Mesenchymal stem cell (in vitro differentiated cells and primary cell): ENCODE measurements at regions not wholly inside any gene's neighbourhood (a gene's known extent, or its start where the extent isn't known, plus 50 kb on each side); places are given as distances from the start of the nearest gene placed in this dataset.

Experiments
- DNase-seq: peaks from one replicate; pipeline ENCODE4 v3.0.0-alpha.2; 2013
- H2AFZ ChIP-seq: one replicate; pipeline ENCODE4 v1.6.1; 2013; ENCODE audit warnings: low read depth, mild to moderate bottlenecking, control low read depth, inconsistent platforms, low read length, moderate library complexity
- H2AK5ac ChIP-seq: 2 replicates; pipeline ENCODE4 v1.6.1; 2013; ENCODE audit warnings: low read length, moderate library complexity, mild to moderate bottlenecking, inconsistent platforms; ENCODE audit not compliant: severe bottlenecking
- H2BK120ac ChIP-seq: one replicate; pipeline ENCODE4 v1.6.1; 2013; ENCODE audit warnings: low read depth, mild to moderate bottlenecking, inconsistent platforms, low read length, moderate library complexity
- H2BK12ac ChIP-seq, 2 experiments: one replicate each; pipeline ENCODE4 v1.6.1; 2013; ENCODE audit warnings: inconsistent platforms in 2 of 2, low read length in 2 of 2, mild to moderate bottlenecking in 2 of 2, moderate library complexity in 2 of 2, control low read depth in 1 of 2
- H2BK15ac ChIP-seq: one replicate; pipeline ENCODE4 v1.6.1; 2013; ENCODE audit warnings: mild to moderate bottlenecking, low read depth, inconsistent platforms; ENCODE audit not compliant: poor library complexity, severe bottlenecking
- H2BK5ac ChIP-seq: 2 replicates; pipeline ENCODE4 v1.6.1; 2013; ENCODE audit warnings: low read depth, mild to moderate bottlenecking, low read length, control low read depth, inconsistent platforms; ENCODE audit not compliant: poor library complexity, severe bottlenecking
- H3K14ac ChIP-seq, 2 experiments: one replicate each; pipeline ENCODE4 v1.6.1; 2013; ENCODE audit warnings: inconsistent platforms in 2 of 2, low read length in 2 of 2, control low read depth in 1 of 2, mild to moderate bottlenecking in 1 of 2, moderate library complexity in 1 of 2
- H3K18ac ChIP-seq, 2 experiments: one replicate each; pipeline ENCODE4 v1.6.1; 2013; ENCODE audit warnings: inconsistent platforms in 2 of 2, low read length in 2 of 2, control low read depth in 1 of 2, low read depth in 1 of 2, mild to moderate bottlenecking in 1 of 2
- H3K23ac ChIP-seq, 2 experiments: one replicate each; pipeline ENCODE4 v1.6.1; 2013; ENCODE audit warnings: inconsistent platforms in 2 of 2, low read length in 2 of 2, mild to moderate bottlenecking in 2 of 2, moderate library complexity in 2 of 2, control low read depth in 1 of 2
- H3K27ac ChIP-seq: 2 replicates; pipeline ENCODE4 v1.5.1; 2013; ENCODE audit warnings: mild to moderate bottlenecking, moderate library complexity, low read length, control low read depth, inconsistent platforms; ENCODE audit not compliant: poor library complexity, severe bottlenecking
- H3K27me3 ChIP-seq, 2 experiments: 2 replicates each; pipeline versions ENCODE4 v1.6.1 to v1.7.0; 2013; ENCODE audit warnings: low read length in 2 of 2, mild to moderate bottlenecking in 2 of 2, moderate library complexity in 2 of 2, control low read depth in 1 of 2, inconsistent platforms in 1 of 2; ENCODE audit not compliant: control insufficient read depth in 1 of 2, insufficient read depth in 1 of 2
- H3K36me3 ChIP-seq, 2 experiments: 2 replicates each; pipeline versions ENCODE4 v1.6.1 to v1.7.0; 2013; ENCODE audit warnings: low read length in 2 of 2, control low read depth in 1 of 2, inconsistent platforms in 1 of 2, low read depth in 1 of 2, mild to moderate bottlenecking in 1 of 2; ENCODE audit not compliant: insufficient read depth in 2 of 2, control insufficient read depth in 1 of 2
- H3K4ac ChIP-seq, 2 experiments: one replicate each; pipeline ENCODE4 v1.6.1; 2013; ENCODE audit warnings: inconsistent platforms in 2 of 2, low read length in 2 of 2, mild to moderate bottlenecking in 2 of 2, moderate library complexity in 2 of 2, control low read depth in 1 of 2, low read depth in 1 of 2
- H3K4me1 ChIP-seq: 2 replicates; pipeline ENCODE4 v1.6.1; 2013; ENCODE audit warnings: low read depth, low read length, control low read depth; ENCODE audit not compliant: control insufficient read depth, insufficient read depth
- H3K4me2 ChIP-seq: 2 replicates; pipeline ENCODE4 v1.6.1; 2013; ENCODE audit warnings: low read length, mild to moderate bottlenecking, inconsistent platforms; ENCODE audit not compliant: poor library complexity, severe bottlenecking
- H3K4me3 ChIP-seq, 2 experiments: 2 replicates each; pipeline versions ENCODE4 v1.5.1 to v1.7.0; 2013; ENCODE audit warnings: low read length in 2 of 2, mild to moderate bottlenecking in 2 of 2, control low read depth in 1 of 2, low read depth in 1 of 2; ENCODE audit not compliant: insufficient read depth in 1 of 2
- H3K79me1 ChIP-seq: replicated peaks from 2 replicates; pipeline ENCODE4 v1.6.1; 2013; ENCODE audit warnings: mild to moderate bottlenecking, control low read depth, low read length, inconsistent platforms; ENCODE audit not compliant: poor library complexity, severe bottlenecking
- H3K9ac ChIP-seq: 2 replicates; pipeline ENCODE4 v1.7.0; 2013; ENCODE audit warnings: mild to moderate bottlenecking, low read length, moderate library complexity
- H3K9me3 ChIP-seq: 2 replicates; pipeline ENCODE4 v1.7.0; 2013; ENCODE audit warnings: mild to moderate bottlenecking, low read length; ENCODE audit not compliant: control insufficient read depth
- H4K8ac ChIP-seq: one replicate; pipeline ENCODE4 v1.6.1; 2013; ENCODE audit warnings: inconsistent platforms, mild to moderate bottlenecking, low read length, moderate library complexity
- H4K91ac ChIP-seq: one replicate; pipeline ENCODE4 v1.6.1; 2013; ENCODE audit warnings: mild to moderate bottlenecking, low read length, inconsistent platforms
- WGBS: methylation state at CpG from one replicate; pipeline ENCODE4 v1.1.7; 2013; ENCODE audit warnings: mixed read lengths; 5-methylcytosine and 5-hydroxymethylcytosine counted together

- H4K91ac ChIP-seq: peak overlapping the region; percentile 60
- 0% methylated on average over 7 of the region's 8 CpGs for WGBS
Measured at GRCh38 chr14:73785336-73785833, 66.2 kb upstream of the PTGR2 start.

GRCh38 chr14:73784988-73785313 is 66.7 kb upstream of the PTGR2 start:
- peak overlapping the region; percentile 97 for H3K18ac ChIP-seq
- WGBS: 63% methylated on average over 4 of the region's 4 CpGs

More at GRCh38 chr14:73785336-73785833, 66.2 kb upstream of the PTGR2 start:
- no peak overlapping the region for H2BK15ac ChIP-seq
- H3K4me1 ChIP-seq: peaks cover 35% of the 10 kb centered on the region
- H3K9ac ChIP-seq: peak overlapping the region; percentile 96
- H2BK5ac ChIP-seq: no peak overlapping the region
- no peaks in the 10 kb centered on the region for H3K27me3 ChIP-seq
- DNase-seq: peak; percentile 97
- H3K4me2 ChIP-seq: peak overlapping the region; percentile 89
- H3K9me3 ChIP-seq: no peaks in the 10 kb centered on the region
- peak overlapping the region; percentile 2 for H4K8ac ChIP-seq
- peak overlapping the region; percentile 37 for H2AK5ac ChIP-seq
- peak overlapping the region in 1 of 2 experiments; percentile 13 for H3K14ac ChIP-seq
- H3K4me3 ChIP-seq: peak overlapping the region in 1 of 2 experiments; percentile 80
- H3K18ac ChIP-seq: peak overlapping the region; percentile 92 to 97
- peak overlapping the region; percentile 97 for H3K27ac ChIP-seq
- no peak overlapping the region for H2AFZ ChIP-seq
- peak overlapping the region in 1 of 2 experiments; percentile 34 for H3K4ac ChIP-seq
- H3K36me3 ChIP-seq: no peaks in the 10 kb centered on the region
- no peak overlapping the region for H3K23ac ChIP-seq
- H2BK120ac ChIP-seq: peak overlapping the region; percentile 68
- H2BK12ac ChIP-seq: peak overlapping the region in 1 of 2 experiments; percentile 8
- H3K79me1 ChIP-seq: peaks cover 3% of the 10 kb centered on the region

GRCh38 chr14:73784181-73784987 is 67.2 kb upstream of the PTGR2 start:
- peak overlapping the region; percentile 68 for H2BK120ac ChIP-seq
- H3K4me3 ChIP-seq: peak overlapping the region in 1 of 2 experiments; percentile 80
- WGBS: 58% methylated on average over 8 of the region's 8 CpGs
- no peak overlapping the region for H2BK5ac ChIP-seq
- H3K4me2 ChIP-seq: no peak overlapping the region
- peaks cover 30% of the 10 kb centered on the region for H3K4me1 ChIP-seq
- peak overlapping the region; percentile 96 for H3K9ac ChIP-seq
- H2BK15ac ChIP-seq: peak overlapping the region; percentile 13
- H3K36me3 ChIP-seq: peaks cover 0 to 3% of the 10 kb centered on the region in 2 experiments
- H3K23ac ChIP-seq: peak overlapping the region in 1 of 2 experiments; percentile 57
- peak overlapping the region; percentile 69 for H4K8ac ChIP-seq
- no peaks in the 10 kb centered on the region for H3K27me3 ChIP-seq
- H4K91ac ChIP-seq: peak overlapping the region; percentile 92
- peaks cover 6% of the 10 kb centered on the region for H3K79me1 ChIP-seq
- H2AK5ac ChIP-seq: peak overlapping the region; percentile 66
- peak overlapping the region; percentile 81 to 83 for H3K4ac ChIP-seq
- H2AFZ ChIP-seq: no peak overlapping the region
- DNase-seq: peak; percentile 92
- peak overlapping the region; percentile 97 for H3K27ac ChIP-seq
- H3K18ac ChIP-seq: peak overlapping the region; percentile 97
- H2BK12ac ChIP-seq: peak overlapping the region; percentile 76 to 95
- H3K14ac ChIP-seq: peak overlapping the region in 1 of 2 experiments; percentile 90
- H3K9me3 ChIP-seq: no peaks in the 10 kb centered on the region

More at GRCh38 chr14:73784988-73785313, 66.7 kb upstream of the PTGR2 start:
- Histone ChIP-seq H3K4me3 (peak overlapping the region in 1 of 2 experiments; percentile 80), H2BK12ac (peak overlapping the region; percentile 76 to 95), H3K27ac (peak overlapping the region; percentile 97), H4K91ac (peak overlapping the region; percentile 92), H4K8ac (peak overlapping the region; percentile 59), H3K9ac (peak overlapping the region; percentile 96), H3K14ac (peak overlapping the region in 1 of 2 experiments; percentile 90), H2BK120ac (peak overlapping the region; percentile 68), H2AFZ (no peak overlapping the region), H3K9me3 (no peaks in the 10 kb centered on the region), H3K4me2 (peak overlapping the region; percentile 89), H3K4ac (peak overlapping the region; percentile 81 to 83), H2BK15ac (no peak overlapping the region), H3K23ac (peak overlapping the region in 1 of 2 experiments; percentile 57), H3K27me3 (no peaks in the 10 kb centered on the region), H3K4me1 (peaks cover 35% of the 10 kb centered on the region), H2BK5ac (no peak overlapping the region), H3K79me1 (peaks cover 6% of the 10 kb centered on the region), H2AK5ac (peak overlapping the region; percentile 66), H3K36me3 (peaks cover 0 to 3% of the 10 kb centered on the region in 2 experiments)
- no peak for DNase-seq

GRCh38 chr14:73783107-73783727 is 68.4 kb upstream of the PTGR2 start:
- Histone ChIP-seq H2BK15ac (no peak overlapping the region), H2BK120ac (peak overlapping the region; percentile 0), H3K4ac (peak overlapping the region in 1 of 2 experiments; percentile 40), H4K8ac (peak overlapping the region; percentile 5), H3K27ac (peak overlapping the region; percentile 51), H3K27me3 (no peaks in the 10 kb centered on the region), H3K23ac (no peak overlapping the region), H3K36me3 (peaks cover 3% of the 10 kb centered on the region in 2 experiments), H3K9ac (peak overlapping the region; percentile 96), H2BK12ac (peak overlapping the region in 1 of 2 experiments; percentile 90), H3K4me1 (peaks cover 28% of the 10 kb centered on the region), H3K9me3 (no peaks in the 10 kb centered on the region), H2BK5ac (no peak overlapping the region), H3K4me2 (no peak overlapping the region), H3K14ac (no peak overlapping the region), H4K91ac (peak overlapping the region; percentile 23), H2AK5ac (no peak overlapping the region), H2AFZ (no peak overlapping the region), H3K79me1 (peaks cover 3% of the 10 kb centered on the region), H3K4me3 (no peak overlapping the region), H3K18ac (peak overlapping the region; percentile 13 to 26)
- DNase-seq: peak; percentile 72
- 22% methylated on average over 10 of the region's 10 CpGs for WGBS
